ENCODE measurements at regions not wholly inside any gene's neighbourhood (a gene's known extent, or its start where the extent isn't known, plus 50 kb on each side); places are given as distances from the start of the nearest gene placed in this dataset.

GRCh38 chr3:43862992-43863805 is 172.5 kb downstream of the ABHD5 start:
- Histone ChIP-seq H3K4me1 (no peaks in the 10 kb centered on the region), H3K27ac (no peak overlapping the region), H3K36me3 (no peaks in the 10 kb centered on the region), H3K9ac (ENCODE audit: low read depth in 2 of 2, low read length in 2 of 2) (no peak overlapping the region), H3K9me3 (no peaks in the 10 kb centered on the region), H3K27me3 (no peaks in the 10 kb centered on the region), H3K4me3 (no peak overlapping the region)
- TF ChIP-seq CTCF (IDR thresholded peaks at IDR 0.05), result no peak
- DNase-seq, result no peak
- intact Hi-C loops (cut with DNase I), result no loop called here

GRCh38 chr3:43863966-43864933 is 173.5 kb downstream of the ABHD5 start:
- no peak overlapping the region for H3K27ac ChIP-seq
- no peaks in the 10 kb centered on the region for H3K9me3 ChIP-seq
- DNase-seq, result no peak
- intact Hi-C loops (cut with DNase I), result no loop called here
- TF ChIP-seq CTCF (IDR thresholded peaks at IDR 0.05), result no peak
- H3K4me3 ChIP-seq, result no peak overlapping the region
- no peak overlapping the region for H3K9ac ChIP-seq (ENCODE audit: low read depth in 2 of 2, low read length in 2 of 2)
- no peaks in the 10 kb centered on the region for H3K27me3 ChIP-seq
- no peaks in the 10 kb centered on the region for H3K36me3 ChIP-seq
- no peaks in the 10 kb centered on the region for H3K4me1 ChIP-seq

- no peak overlapping the region for H3K9ac ChIP-seq (ENCODE audit: low read depth in 2 of 2, low read length in 2 of 2)
- H3K27ac ChIP-seq, result no peak overlapping the region
- no peaks in the 10 kb centered on the region for H3K9me3 ChIP-seq
- H3K4me3 ChIP-seq, result no peak overlapping the region
- no peaks in the 10 kb centered on the region for H3K36me3 ChIP-seq
- TF ChIP-seq CTCF (IDR thresholded peaks at IDR 0.05), result no peak
- intact Hi-C loops (cut with DNase I), result no loop called here
- no peaks in the 10 kb centered on the region for H3K4me1 ChIP-seq
- no peaks in the 10 kb centered on the region for H3K27me3 ChIP-seq
- no peak for DNase-seq
Measured at GRCh38 chr3:43865351-43865750, 174.6 kb downstream of the ABHD5 start.

GRCh38 chr3:43865887-43866528 is 175.3 kb downstream of the ABHD5 start:
- DNase-seq, result no peak
- Histone ChIP-seq H3K27ac (no peak overlapping the region), H3K9me3 (no peaks in the 10 kb centered on the region), H3K4me1 (no peaks in the 10 kb centered on the region), H3K4me3 (no peak overlapping the region), H3K36me3 (no peaks in the 10 kb centered on the region), H3K9ac (ENCODE audit: low read depth in 2 of 2, low read length in 2 of 2) (no peak overlapping the region), H3K27me3 (no peaks in the 10 kb centered on the region)
- TF ChIP-seq CTCF (IDR thresholded peaks at IDR 0.05), result no peak
- intact Hi-C loops (cut with DNase I), result no loop called here

Data from colonic mucosa (tissue), 4 donors.